Astrocyte (in vitro differentiated cells and primary cell): ENCODE measurements at regions not wholly inside any gene's neighbourhood (a gene's known extent, or its start where the extent isn't known, plus 50 kb on each side); places are given as distances from the start of the nearest gene placed in this dataset.

Experiments
- DNase-seq: peaks from one replicate; pipeline ENCODE4 v3.0.0-alpha.2; 2010; ENCODE audit warnings: low read depth
- FAIRE-seq: peaks from 2 replicates; lab custom pipeline; 2011; peaks lifted over from hg19 to GRCh38; lab: Jason Lieb, UNC
- H2AFZ ChIP-seq: 2 replicates; pipeline ENCODE4 v1.6.0; 2012; ENCODE audit warnings: low read depth, low read length, inconsistent platforms
- H3K27ac ChIP-seq: 2 replicates; pipeline ENCODE4 v1.5.1; 2011; ENCODE audit warnings: low read depth, low read length, inconsistent platforms
- H3K27me3 ChIP-seq: 2 replicates; pipeline ENCODE4 v1.6.0; 2011; ENCODE audit warnings: low read length, inconsistent platforms; ENCODE audit not compliant: insufficient read depth
- H3K36me3 ChIP-seq: 2 replicates; pipeline ENCODE4 v1.5.1; 2011; ENCODE audit warnings: low read length, inconsistent platforms; ENCODE audit not compliant: insufficient read depth
- H3K4me1 ChIP-seq: 2 replicates; pipeline ENCODE4 v1.5.1; 2011; ENCODE audit warnings: low read length, inconsistent platforms; ENCODE audit not compliant: insufficient read depth
- H3K4me2 ChIP-seq: 2 replicates; pipeline ENCODE4 v1.6.0; 2012; ENCODE audit warnings: low read length, inconsistent platforms
- H3K4me3 ChIP-seq: 2 replicates; pipeline ENCODE4 v1.5.1; 2011; ENCODE audit warnings: low read depth, mild to moderate bottlenecking, low read length, inconsistent platforms; ENCODE audit not compliant: insufficient read depth
- H3K79me2 ChIP-seq: 2 replicates; pipeline ENCODE4 v1.6.0; 2012; ENCODE audit warnings: mild to moderate bottlenecking, low read length, inconsistent platforms; ENCODE audit not compliant: insufficient read depth
- H3K9ac ChIP-seq: 2 replicates; pipeline ENCODE4 v1.6.0; 2012; ENCODE audit warnings: mild to moderate bottlenecking, low read length, inconsistent platforms
- H3K9me3 ChIP-seq: 2 replicates; pipeline ENCODE4 v1.5.1; 2012; ENCODE audit warnings: low read depth, mild to moderate bottlenecking, low read length, inconsistent platforms; ENCODE audit not compliant: insufficient read depth
- H4K20me1 ChIP-seq: 2 replicates; pipeline ENCODE4 v1.6.0; 2012; ENCODE audit warnings: low read length, inconsistent platforms; ENCODE audit not compliant: insufficient read depth
- H3K27ac Mint-ChIP-seq: one replicate; pipeline ENCODE4 v1.8.0; 2021; ENCODE audit warnings: mild to moderate bottlenecking, mixed read lengths; ENCODE audit not compliant: unreplicated experiment
- H3K27me3 Mint-ChIP-seq: one replicate; pipeline ENCODE4 v1.8.0; 2021; ENCODE audit warnings: low read depth, mixed read lengths; ENCODE audit not compliant: unreplicated experiment
- H3K36me3 Mint-ChIP-seq: one replicate; pipeline ENCODE4 v1.8.0; 2021; ENCODE audit warnings: low read depth, mixed read lengths; ENCODE audit not compliant: unreplicated experiment
- H3K4me1 Mint-ChIP-seq: one replicate; pipeline ENCODE4 v1.8.0; 2021; ENCODE audit warnings: low read depth, mixed read lengths; ENCODE audit not compliant: unreplicated experiment
- H3K4me3 Mint-ChIP-seq: one replicate; pipeline ENCODE4 v1.8.0; 2021; ENCODE audit warnings: mild to moderate bottlenecking, moderate library complexity, mixed read lengths; ENCODE audit not compliant: unreplicated experiment
- H3K9me3 Mint-ChIP-seq: one replicate; pipeline ENCODE4 v1.8.0; 2021; ENCODE audit warnings: mild to moderate bottlenecking, mixed read lengths; ENCODE audit not compliant: unreplicated experiment
- EZH2 ChIP-seq: IDR thresholded peaks from 2 replicates; pipeline ENCODE4 v1.6.1; 2012; ENCODE audit warnings: mild to moderate bottlenecking, low read length, inconsistent platforms; ENCODE audit not compliant: insufficient read depth
- TF ChIP-seq, protein P1 (sequence below): IDR thresholded peaks from 2 replicates; pipeline ENCODE4 v1.5.1; 2011; ENCODE audit warnings: low read depth, mild to moderate bottlenecking, inconsistent platforms, low read length, moderate library complexity; ENCODE audit not compliant: insufficient read depth

- Mint-ChIP-seq H3K27ac (no peak overlapping the region), H3K9me3 (peaks cover 4% of the 10 kb centered on the region), H3K27me3 (peaks cover 15% of the 10 kb centered on the region), H3K4me1 (peaks cover 6% of the 10 kb centered on the region), H3K36me3 (no peaks in the 10 kb centered on the region), H3K4me3 (no peak overlapping the region)
- Histone ChIP-seq H3K27ac (no peak overlapping the region), H3K36me3 (no peaks in the 10 kb centered on the region), H3K79me2 (no peaks in the 10 kb centered on the region), H3K4me3 (no peak overlapping the region), H3K9me3 (no peaks in the 10 kb centered on the region), H3K9ac (no peak overlapping the region), H4K20me1 (no peaks in the 10 kb centered on the region), H2AFZ (no peak overlapping the region), H3K27me3 (no peaks in the 10 kb centered on the region), H3K4me2 (no peak overlapping the region), H3K4me1 (peaks cover 5% of the 10 kb centered on the region)
- no peak for FAIRE-seq
- DNase-seq: no peak
- TF ChIP-seq, protein P1, sequence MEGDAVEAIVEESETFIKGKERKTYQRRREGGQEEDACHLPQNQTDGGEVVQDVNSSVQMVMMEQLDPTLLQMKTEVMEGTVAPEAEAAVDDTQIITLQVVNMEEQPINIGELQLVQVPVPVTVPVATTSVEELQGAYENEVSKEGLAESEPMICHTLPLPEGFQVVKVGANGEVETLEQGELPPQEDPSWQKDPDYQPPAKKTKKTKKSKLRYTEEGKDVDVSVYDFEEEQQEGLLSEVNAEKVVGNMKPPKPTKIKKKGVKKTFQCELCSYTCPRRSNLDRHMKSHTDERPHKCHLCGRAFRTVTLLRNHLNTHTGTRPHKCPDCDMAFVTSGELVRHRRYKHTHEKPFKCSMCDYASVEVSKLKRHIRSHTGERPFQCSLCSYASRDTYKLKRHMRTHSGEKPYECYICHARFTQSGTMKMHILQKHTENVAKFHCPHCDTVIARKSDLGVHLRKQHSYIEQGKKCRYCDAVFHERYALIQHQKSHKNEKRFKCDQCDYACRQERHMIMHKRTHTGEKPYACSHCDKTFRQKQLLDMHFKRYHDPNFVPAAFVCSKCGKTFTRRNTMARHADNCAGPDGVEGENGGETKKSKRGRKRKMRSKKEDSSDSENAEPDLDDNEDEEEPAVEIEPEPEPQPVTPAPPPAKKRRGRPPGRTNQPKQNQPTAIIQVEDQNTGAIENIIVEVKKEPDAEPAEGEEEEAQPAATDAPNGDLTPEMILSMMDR: no peak
- TF ChIP-seq EZH2: no peak
Observed at GRCh38 chr1:56415720-56416119, 163.6 kb downstream of the PLPP3 start.

GRCh38 chr1:56415258-56415657 is 164.1 kb downstream of the PLPP3 start:
- Histone ChIP-seq H3K9ac (no peak overlapping the region), H3K36me3 (no peaks in the 10 kb centered on the region), H3K4me2 (no peak overlapping the region), H3K27ac (no peak overlapping the region), H3K4me3 (no peak overlapping the region), H3K27me3 (no peaks in the 10 kb centered on the region), H4K20me1 (no peaks in the 10 kb centered on the region), H2AFZ (no peak overlapping the region), H3K4me1 (peaks cover 5% of the 10 kb centered on the region), H3K79me2 (no peaks in the 10 kb centered on the region), H3K9me3 (no peaks in the 10 kb centered on the region)
- Mint-ChIP-seq H3K9me3 (peaks cover 5% of the 10 kb centered on the region), H3K4me1 (peaks cover 6% of the 10 kb centered on the region), H3K36me3 (no peaks in the 10 kb centered on the region), H3K27me3 (peaks cover 15% of the 10 kb centered on the region), H3K4me3 (no peak overlapping the region), H3K27ac (no peak overlapping the region)
- FAIRE-seq (no peak), DNase-seq (no peak)
- TF ChIP-seq, protein P1: no peak
- no peak for TF ChIP-seq EZH2

DNA sequence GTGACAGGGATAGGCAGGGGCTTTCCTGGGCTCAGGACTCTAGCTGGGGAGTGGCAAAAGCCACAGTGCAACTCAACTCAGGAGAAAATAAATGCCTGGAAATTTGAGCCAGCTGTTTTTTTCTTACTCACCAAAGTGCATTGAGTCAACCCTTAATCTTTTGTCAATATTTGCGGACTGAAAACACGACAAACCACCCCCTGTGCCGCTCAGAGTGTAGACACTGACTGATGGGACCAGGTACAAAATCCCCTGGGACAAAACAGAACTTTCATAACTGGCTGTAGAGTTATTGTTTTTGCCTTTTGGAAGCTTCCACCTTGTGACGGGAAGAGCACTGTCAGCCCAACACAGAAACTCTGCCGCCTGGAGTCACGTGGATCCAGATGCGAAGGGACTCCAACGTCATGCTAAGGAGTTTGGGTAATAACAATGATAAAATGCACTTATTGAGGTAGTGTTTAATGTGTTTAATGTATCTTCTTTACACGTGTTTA is 164.6 kb downstream of the PLPP3 start:
- Mint-ChIP-seq H3K27ac (no peak overlapping the region), H3K27me3 (peaks cover 14% of the 10 kb centered on the region), H3K9me3 (peaks cover 5% of the 10 kb centered on the region), H3K4me1 (peaks cover 6% of the 10 kb centered on the region), H3K4me3 (no peak overlapping the region), H3K36me3 (no peaks in the 10 kb centered on the region)
- no peak for TF ChIP-seq EZH2
- TF ChIP-seq, protein P1: no peak
- Histone ChIP-seq H2AFZ (no peak overlapping the region), H3K4me3 (no peak overlapping the region), H4K20me1 (no peaks in the 10 kb centered on the region), H3K4me1 (peaks cover 5% of the 10 kb centered on the region), H3K79me2 (no peaks in the 10 kb centered on the region), H3K27me3 (no peaks in the 10 kb centered on the region), H3K9ac (no peak overlapping the region), H3K4me2 (no peak overlapping the region), H3K36me3 (no peaks in the 10 kb centered on the region), H3K27ac (no peak overlapping the region), H3K9me3 (no peaks in the 10 kb centered on the region)
- FAIRE-seq: no peak
- no peak for DNase-seq
